Tibial nerve (tissue), 4 donors: ENCODE measurements at regions not wholly inside any gene's neighbourhood (a gene's known extent, or its start where the extent isn't known, plus 50 kb on each side); places are given as distances from the start of the nearest gene placed in this dataset.

Experiments used
- EP300 ChIP-seq, 2 donors: sonication (generic); formaldehyde crosslinking; IDR thresholded peaks; one replicate each; pipeline ENCODE4 v1.6.1; 2017; ENCODE audit warnings: antibody characterized with exemption in 2 of 2, mild to moderate bottlenecking in 1 of 2
- POLR2A ChIP-seq, 2 donors: fragments of 450-650 bp; IDR thresholded peaks; one replicate each; pipeline ENCODE4 v1.6.1; 2017; ENCODE audit warnings: antibody characterized with exemption in 2 of 2, mild to moderate bottlenecking in 2 of 2, moderate library complexity in 2 of 2
- TF ChIP-seq, protein P1 (sequence below), 5 experiments: fragments of 200-600 bp in 3 of 5; fragments of 450-650 bp in 2 of 5; sonication (generic) in 3 of 5; IDR thresholded peaks; one replicate each; pipeline ENCODE4 v1.5.1; 2016 to 2019; ENCODE audit warnings: antibody characterized with exemption in 5 of 5, mild to moderate bottlenecking in 3 of 5, moderate library complexity in 2 of 5

DNA sequence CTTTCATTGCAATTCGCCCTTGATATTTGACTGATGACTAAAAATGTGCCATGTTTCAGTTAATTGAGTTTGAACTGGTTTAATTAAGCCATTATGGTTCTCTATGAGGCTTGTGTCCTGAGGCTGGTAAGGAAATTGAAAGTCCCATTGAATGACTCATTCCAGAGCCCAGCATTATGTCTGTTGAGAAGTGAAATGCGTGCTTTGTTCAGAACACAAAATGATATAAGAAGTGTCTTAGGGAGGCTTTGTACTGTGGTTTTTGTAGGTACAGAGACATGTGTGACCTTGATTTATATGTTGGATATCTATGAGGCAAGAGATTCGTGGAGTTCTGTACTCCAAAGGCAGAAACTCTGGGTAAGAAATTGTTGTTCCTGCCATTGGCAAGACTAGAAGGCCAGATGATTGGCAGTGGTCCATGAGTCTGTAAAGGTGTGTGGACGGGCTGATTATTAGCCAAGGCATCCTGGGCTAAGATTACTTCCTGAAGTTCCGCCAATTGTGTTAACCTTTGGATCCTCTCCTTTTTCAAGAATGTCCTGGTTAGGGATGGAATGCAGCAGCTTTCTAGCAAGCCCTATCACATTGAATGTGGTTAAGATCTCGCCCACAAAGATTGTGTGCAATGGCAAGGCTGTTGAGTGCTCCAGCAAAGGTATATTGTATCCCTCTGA, 103.7 kb downstream of the NPIPB5 start:
- TF ChIP-seq POLR2A (IDR thresholded peaks at IDR 0.05) (no peak), EP300 (IDR thresholded peaks at IDR 0.05) (no peak)
- TF ChIP-seq, protein P1, sequence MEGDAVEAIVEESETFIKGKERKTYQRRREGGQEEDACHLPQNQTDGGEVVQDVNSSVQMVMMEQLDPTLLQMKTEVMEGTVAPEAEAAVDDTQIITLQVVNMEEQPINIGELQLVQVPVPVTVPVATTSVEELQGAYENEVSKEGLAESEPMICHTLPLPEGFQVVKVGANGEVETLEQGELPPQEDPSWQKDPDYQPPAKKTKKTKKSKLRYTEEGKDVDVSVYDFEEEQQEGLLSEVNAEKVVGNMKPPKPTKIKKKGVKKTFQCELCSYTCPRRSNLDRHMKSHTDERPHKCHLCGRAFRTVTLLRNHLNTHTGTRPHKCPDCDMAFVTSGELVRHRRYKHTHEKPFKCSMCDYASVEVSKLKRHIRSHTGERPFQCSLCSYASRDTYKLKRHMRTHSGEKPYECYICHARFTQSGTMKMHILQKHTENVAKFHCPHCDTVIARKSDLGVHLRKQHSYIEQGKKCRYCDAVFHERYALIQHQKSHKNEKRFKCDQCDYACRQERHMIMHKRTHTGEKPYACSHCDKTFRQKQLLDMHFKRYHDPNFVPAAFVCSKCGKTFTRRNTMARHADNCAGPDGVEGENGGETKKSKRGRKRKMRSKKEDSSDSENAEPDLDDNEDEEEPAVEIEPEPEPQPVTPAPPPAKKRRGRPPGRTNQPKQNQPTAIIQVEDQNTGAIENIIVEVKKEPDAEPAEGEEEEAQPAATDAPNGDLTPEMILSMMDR (IDR thresholded peaks at IDR 0.05), result no peak
